ENCODE measurements at regions not wholly inside any gene's neighbourhood (a gene's known extent, or its start where the extent isn't known, plus 50 kb on each side); places are given as distances from the start of the nearest gene placed in this dataset.

DNA sequence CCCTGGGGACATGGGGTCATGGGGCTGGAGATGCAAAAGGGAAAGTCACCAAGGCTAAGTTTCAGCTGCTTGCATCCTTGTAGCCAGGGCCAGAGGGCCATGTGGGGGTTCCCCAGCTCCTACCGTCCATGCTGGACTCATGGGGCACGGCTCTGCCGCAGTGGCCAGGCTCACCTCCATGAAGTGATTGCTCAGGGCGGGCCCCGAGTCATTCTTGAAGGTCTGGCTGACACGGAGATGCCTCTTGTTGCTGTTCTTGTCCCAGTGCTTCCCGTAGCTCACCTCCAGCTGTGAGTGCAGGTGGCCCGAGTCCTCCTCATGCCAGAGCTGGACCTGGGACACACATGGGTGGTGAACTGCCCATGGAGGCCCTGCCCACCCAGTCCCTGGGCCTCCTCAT lies 114.5 kb downstream of the RMI2 start:
- H3K27me3 ChIP-seq (replicated peaks; ENCODE audit: insufficient read depth, low read depth, low read length, poor library complexity), result peaks cover 4% of the 10 kb centered on the region
- CTCF ChIA-PET, result no interaction called here
- BruUV-seq (replicated peaks), result no TSS peak
- DNase-seq (ENCODE audit: low spot score), result no peak
- no peak overlapping the region for H3K4me3 ChIP-seq (ENCODE audit: low read depth, low read length, poor library complexity, severe bottlenecking)
- intact Hi-C loops (cut with micrococcal nuclease; ENCODE audit: unreplicated experiment), result no loop called here
- H3K9me3 ChIP-seq (ENCODE audit: low read depth, low read length, poor library complexity, severe bottlenecking), result no peaks in the 10 kb centered on the region
- POLR2A ChIA-PET (ENCODE audit: low non-redundant PET), result no interaction called here
- H3K4me1 ChIP-seq (ENCODE audit: insufficient read depth, low read length, poor library complexity, severe bottlenecking), result no peaks in the 10 kb centered on the region
- TF ChIP-seq EZH2 (IDR thresholded peaks at IDR 0.05; ENCODE audit: borderline replicate concordance, low read depth, low read length, poor library complexity, severe bottlenecking), result no peak
- TF ChIP-seq, protein P1, sequence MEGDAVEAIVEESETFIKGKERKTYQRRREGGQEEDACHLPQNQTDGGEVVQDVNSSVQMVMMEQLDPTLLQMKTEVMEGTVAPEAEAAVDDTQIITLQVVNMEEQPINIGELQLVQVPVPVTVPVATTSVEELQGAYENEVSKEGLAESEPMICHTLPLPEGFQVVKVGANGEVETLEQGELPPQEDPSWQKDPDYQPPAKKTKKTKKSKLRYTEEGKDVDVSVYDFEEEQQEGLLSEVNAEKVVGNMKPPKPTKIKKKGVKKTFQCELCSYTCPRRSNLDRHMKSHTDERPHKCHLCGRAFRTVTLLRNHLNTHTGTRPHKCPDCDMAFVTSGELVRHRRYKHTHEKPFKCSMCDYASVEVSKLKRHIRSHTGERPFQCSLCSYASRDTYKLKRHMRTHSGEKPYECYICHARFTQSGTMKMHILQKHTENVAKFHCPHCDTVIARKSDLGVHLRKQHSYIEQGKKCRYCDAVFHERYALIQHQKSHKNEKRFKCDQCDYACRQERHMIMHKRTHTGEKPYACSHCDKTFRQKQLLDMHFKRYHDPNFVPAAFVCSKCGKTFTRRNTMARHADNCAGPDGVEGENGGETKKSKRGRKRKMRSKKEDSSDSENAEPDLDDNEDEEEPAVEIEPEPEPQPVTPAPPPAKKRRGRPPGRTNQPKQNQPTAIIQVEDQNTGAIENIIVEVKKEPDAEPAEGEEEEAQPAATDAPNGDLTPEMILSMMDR (conservative IDR thresholded peaks at IDR 0.05; ENCODE audit: low read depth, low read length), result no peak
- no peaks in the 10 kb centered on the region for H3K36me3 ChIP-seq (ENCODE audit: insufficient read depth, low read length, poor library complexity, severe bottlenecking)
- no peak overlapping the region for H3K27ac ChIP-seq (ENCODE audit: low read depth, low read length, poor library complexity, severe bottlenecking)

DNA sequence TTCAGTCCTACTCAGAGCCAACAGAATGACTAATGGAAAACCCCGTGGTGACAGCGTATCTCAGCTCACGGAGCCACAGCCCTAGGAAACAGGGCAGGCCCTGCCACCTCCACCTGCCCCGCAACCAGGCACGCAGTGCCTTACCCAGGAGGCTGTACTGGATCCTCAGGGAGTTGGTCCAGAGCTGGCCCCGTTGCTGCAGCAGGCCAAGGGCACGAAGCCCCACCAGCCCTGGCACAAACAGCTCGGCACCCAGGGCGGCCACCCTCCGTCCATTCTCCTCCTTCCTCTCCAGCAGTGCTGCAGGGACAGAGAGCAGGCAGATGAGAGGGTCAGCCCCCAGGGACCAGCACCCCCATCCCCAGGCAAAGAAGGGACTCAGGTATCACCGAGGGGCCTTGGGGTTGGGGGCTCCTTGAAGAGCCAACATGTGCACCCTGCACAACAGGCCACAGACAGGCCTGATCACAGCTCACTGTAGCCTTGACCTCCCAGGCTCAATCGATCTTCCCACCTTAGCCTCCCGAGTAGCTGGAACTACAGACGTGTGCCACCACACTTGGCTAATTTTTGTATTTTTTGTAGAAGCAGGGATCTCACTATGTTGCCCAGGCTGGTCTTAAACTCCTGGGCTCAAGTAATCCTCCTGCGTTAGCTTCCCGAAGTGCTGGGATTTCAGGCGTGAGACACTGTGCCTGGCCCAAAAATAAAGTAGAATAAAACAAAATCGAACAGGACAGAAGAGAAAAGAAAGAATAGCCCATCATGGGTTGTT lies 115.7 kb downstream of the RMI2 start:
- Histone ChIP-seq H3K4me1 (ENCODE audit: insufficient read depth, low read length, poor library complexity, severe bottlenecking) (no peaks in the 10 kb centered on the region), H3K4me3 (ENCODE audit: low read depth, low read length, poor library complexity, severe bottlenecking) (no peak overlapping the region), H3K9me3 (ENCODE audit: low read depth, low read length, poor library complexity, severe bottlenecking) (no peaks in the 10 kb centered on the region), H3K36me3 (ENCODE audit: insufficient read depth, low read length, poor library complexity, severe bottlenecking) (no peaks in the 10 kb centered on the region), H3K27ac (ENCODE audit: low read depth, low read length, poor library complexity, severe bottlenecking) (no peak overlapping the region), H3K27me3 (replicated peaks; ENCODE audit: insufficient read depth, low read depth, low read length, poor library complexity) (peaks cover 14% of the 10 kb centered on the region)
- DNase-seq (ENCODE audit: low spot score), result no peak
- POLR2A ChIA-PET (ENCODE audit: low non-redundant PET), result no interaction called here
- CTCF ChIA-PET, result no interaction called here
- intact Hi-C loops (cut with micrococcal nuclease; ENCODE audit: unreplicated experiment), result no loop called here
- TF ChIP-seq, protein P1 (conservative IDR thresholded peaks at IDR 0.05; ENCODE audit: low read depth, low read length), result no peak
- no peak for TF ChIP-seq EZH2 (IDR thresholded peaks at IDR 0.05; ENCODE audit: borderline replicate concordance, low read depth, low read length, poor library complexity, severe bottlenecking)
- no TSS peak for BruUV-seq (replicated peaks)

DNA sequence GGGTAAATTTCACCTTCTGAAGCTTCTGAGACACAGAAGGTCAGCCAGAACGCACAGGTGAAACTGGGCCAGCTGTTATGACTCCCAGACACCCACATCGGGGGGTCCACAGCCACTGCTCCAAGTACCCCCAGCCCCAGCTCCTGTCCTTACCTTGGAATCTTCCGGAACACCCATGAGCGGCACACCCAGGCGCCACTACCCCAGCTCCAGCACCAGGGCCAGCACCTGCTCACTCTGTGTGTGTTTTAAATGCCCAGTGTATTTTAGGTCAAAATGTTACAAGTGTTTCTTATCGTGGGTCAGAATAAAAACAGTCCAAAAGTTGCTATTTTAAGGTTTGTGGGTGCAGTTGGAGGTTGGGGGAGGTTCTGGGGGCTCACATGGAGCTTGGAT lies 116.3 kb downstream of the RMI2 start:
- intact Hi-C loops (cut with micrococcal nuclease; ENCODE audit: unreplicated experiment), result no loop called here
- TF ChIP-seq, protein P1 (conservative IDR thresholded peaks at IDR 0.05; ENCODE audit: low read depth, low read length), result no peak
- TF ChIP-seq EZH2 (IDR thresholded peaks at IDR 0.05; ENCODE audit: borderline replicate concordance, low read depth, low read length, poor library complexity, severe bottlenecking), result no peak
- Histone ChIP-seq H3K9me3 (ENCODE audit: low read depth, low read length, poor library complexity, severe bottlenecking) (no peaks in the 10 kb centered on the region), H3K4me1 (ENCODE audit: insufficient read depth, low read length, poor library complexity, severe bottlenecking) (no peaks in the 10 kb centered on the region), H3K27ac (ENCODE audit: low read depth, low read length, poor library complexity, severe bottlenecking) (no peak overlapping the region), H3K27me3 (replicated peaks; ENCODE audit: insufficient read depth, low read depth, low read length, poor library complexity) (peaks cover 16% of the 10 kb centered on the region), H3K36me3 (ENCODE audit: insufficient read depth, low read length, poor library complexity, severe bottlenecking) (no peaks in the 10 kb centered on the region), H3K4me3 (ENCODE audit: low read depth, low read length, poor library complexity, severe bottlenecking) (no peak overlapping the region)
- ChIA-PET POLR2A (ENCODE audit: low non-redundant PET) (no interaction called here), CTCF (no interaction called here)
- no peak for DNase-seq (ENCODE audit: low spot score)
- BruUV-seq (replicated peaks), result no TSS peak

All from A673 (cell line).